ENCODE measurements at regions not wholly inside any gene's neighbourhood (a gene's known extent, or its start where the extent isn't known, plus 50 kb on each side); places are given as distances from the start of the nearest gene placed in this dataset.

DNA sequence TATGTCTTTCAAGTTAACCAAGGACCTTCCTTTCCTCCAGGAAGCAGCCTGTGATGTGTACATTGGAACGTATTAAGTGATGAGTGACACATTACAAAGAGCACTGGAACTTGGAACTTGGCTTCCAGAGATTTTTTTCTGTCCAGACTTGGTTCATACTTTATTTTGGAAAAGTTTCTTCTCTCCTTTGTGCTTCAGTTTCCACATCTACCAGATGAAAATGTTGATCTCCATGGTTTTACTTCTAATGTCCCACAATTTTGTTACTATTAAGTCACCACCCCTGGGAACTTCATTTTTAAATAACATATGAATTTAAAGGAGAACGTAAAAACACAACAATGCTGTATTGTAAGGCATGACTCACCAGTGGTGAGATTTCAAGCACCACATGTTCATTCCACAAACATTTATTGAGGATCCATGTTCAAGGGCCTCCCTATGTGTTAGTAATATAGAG, 290.7 kb upstream of the LMCD1 start:
- Histone ChIP-seq H3K36me3 (ENCODE audit: low read depth) (no peaks in the 10 kb centered on the region), H3K4me2 (ENCODE audit: unreplicated experiment) (no peak overlapping the region), H3K27me3 (replicated peaks; ENCODE audit: insufficient read depth) (no peaks in the 10 kb centered on the region), H3F3A (ENCODE audit: insufficient read depth) (peaks cover 8% of the 10 kb centered on the region), H2AFZ (peak overlapping the region; percentile 29; the same call in 1 of the 2 replicates), H3K9me3 (ENCODE audit: low read depth) (no peaks in the 10 kb centered on the region), H3K4me1 (ENCODE audit: insufficient read depth) (peaks cover 19% of the 10 kb centered on the region), H4K20me1 (ENCODE audit: insufficient read depth) (no peaks in the 10 kb centered on the region), H3K79me2 (ENCODE audit: insufficient read depth) (no peaks in the 10 kb centered on the region), H3K9me2 (ENCODE audit: insufficient read depth) (no peaks in the 10 kb centered on the region), H3K4me3 (no peak overlapping the region), H3K9ac (no peak overlapping the region), H3K27ac (peak overlapping the region; percentile 60)
- TF ChIP-seq EZH2 (IDR thresholded peaks at IDR 0.05; ENCODE audit: insufficient read depth, poor library complexity, severe bottlenecking) (no peak), EZH2phosphoT487 (IDR thresholded peaks at IDR 0.05; ENCODE audit: insufficient read depth, low read depth) (no peak)
- in situ Hi-C loops (cut with MboI) = no loop called here
- WGBS, 2 experiments (ENCODE audit: low coverage in 1 of 2, low lambda C conversion rate in 2 of 2, missing lambda C conversion rate in 2 of 2) = 0 to 6% methylated on average over 2 of the region's 2 CpGs
- DNase-seq = peak; percentile 68

DNA sequence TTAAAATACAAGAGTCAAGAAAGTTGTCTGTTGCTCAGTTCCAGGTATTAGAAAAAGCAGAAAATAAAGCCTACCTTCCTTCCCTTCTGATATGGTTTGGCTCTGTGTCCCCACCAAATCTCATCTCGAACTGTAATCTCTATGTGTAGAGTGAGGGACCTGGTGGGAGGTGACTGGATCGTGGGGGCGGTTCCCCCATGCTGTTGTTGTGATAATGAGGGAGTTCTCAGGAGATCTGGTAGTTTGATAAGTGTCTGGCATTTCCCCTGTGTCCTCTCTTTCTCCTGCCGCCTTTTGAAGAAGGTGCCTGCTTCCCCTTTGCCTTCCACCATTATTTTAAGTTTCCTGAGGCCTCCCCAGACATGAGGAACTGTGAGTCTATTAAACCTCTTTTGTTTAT, 288.8 kb upstream of the LMCD1 start:
- H3K9ac ChIP-seq = no peak overlapping the region
- no peak overlapping the region for H2AFZ ChIP-seq
- in situ Hi-C loops (cut with MboI) = no loop called here
- H3K4me2 ChIP-seq (ENCODE audit: unreplicated experiment) = no peak overlapping the region
- peaks cover 13% of the 10 kb centered on the region for H3K4me1 ChIP-seq (ENCODE audit: insufficient read depth)
- no peaks in the 10 kb centered on the region for H3K79me2 ChIP-seq (ENCODE audit: insufficient read depth)
- H3K36me3 ChIP-seq (ENCODE audit: low read depth) = no peaks in the 10 kb centered on the region
- H3K9me3 ChIP-seq (ENCODE audit: low read depth) = no peaks in the 10 kb centered on the region
- no peaks in the 10 kb centered on the region for H3K27me3 ChIP-seq (replicated peaks; ENCODE audit: insufficient read depth)
- peaks cover 8% of the 10 kb centered on the region for H3F3A ChIP-seq (ENCODE audit: insufficient read depth)
- 66 to 80% methylated on average over 4 of the region's 4 CpGs for WGBS, 2 experiments (ENCODE audit: low coverage in 1 of 2, low lambda C conversion rate in 2 of 2, missing lambda C conversion rate in 2 of 2)
- H4K20me1 ChIP-seq (ENCODE audit: insufficient read depth) = no peaks in the 10 kb centered on the region
- TF ChIP-seq EZH2 (IDR thresholded peaks at IDR 0.05; ENCODE audit: insufficient read depth, poor library complexity, severe bottlenecking) = no peak
- TF ChIP-seq EZH2phosphoT487 (IDR thresholded peaks at IDR 0.05; ENCODE audit: insufficient read depth, low read depth) = no peak
- H3K4me3 ChIP-seq = no peak overlapping the region
- no peak for DNase-seq
- no peak overlapping the region for H3K27ac ChIP-seq
- no peaks in the 10 kb centered on the region for H3K9me2 ChIP-seq (ENCODE audit: insufficient read depth)

DNA sequence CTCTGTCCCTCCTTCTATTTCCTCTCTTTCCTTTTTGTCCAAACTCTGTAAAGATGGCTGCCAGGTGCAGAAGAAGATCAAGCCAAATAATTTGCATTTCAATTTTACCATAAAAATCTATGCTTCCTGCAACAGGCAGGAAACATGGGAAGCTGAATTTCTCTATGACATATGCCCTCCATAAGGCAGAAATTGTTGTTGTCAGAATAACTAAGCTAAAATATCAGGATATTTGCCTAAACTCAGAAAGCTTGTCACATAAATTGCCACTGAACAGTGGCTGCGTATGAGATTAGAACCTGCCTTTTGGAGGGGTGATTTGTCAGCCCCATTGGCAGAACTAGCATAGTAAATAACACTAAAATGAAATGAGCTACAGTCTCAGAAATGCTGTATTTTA, 288.3 kb upstream of the LMCD1 start:
- Histone ChIP-seq H2AFZ (no peak overlapping the region), H3K4me1 (ENCODE audit: insufficient read depth) (peaks cover 13% of the 10 kb centered on the region), H3K36me3 (ENCODE audit: low read depth) (no peaks in the 10 kb centered on the region), H3K9me2 (ENCODE audit: insufficient read depth) (no peaks in the 10 kb centered on the region), H3K27me3 (replicated peaks; ENCODE audit: insufficient read depth) (no peaks in the 10 kb centered on the region), H3K9me3 (ENCODE audit: low read depth) (no peaks in the 10 kb centered on the region), H3K4me2 (ENCODE audit: unreplicated experiment) (no peak overlapping the region), H4K20me1 (ENCODE audit: insufficient read depth) (no peaks in the 10 kb centered on the region), H3K9ac (no peak overlapping the region), H3K79me2 (ENCODE audit: insufficient read depth) (no peaks in the 10 kb centered on the region), H3F3A (ENCODE audit: insufficient read depth) (peaks cover 8% of the 10 kb centered on the region), H3K4me3 (no peak overlapping the region), H3K27ac (no peak overlapping the region)
- TF ChIP-seq EZH2phosphoT487 (IDR thresholded peaks at IDR 0.05; ENCODE audit: insufficient read depth, low read depth) = no peak
- TF ChIP-seq EZH2 (IDR thresholded peaks at IDR 0.05; ENCODE audit: insufficient read depth, poor library complexity, severe bottlenecking) = no peak
- 86 to 91% methylated on average over 1 of the region's 1 CpG for WGBS, 2 experiments (ENCODE audit: low coverage in 1 of 2, low lambda C conversion rate in 2 of 2, missing lambda C conversion rate in 2 of 2)
- DNase-seq = no peak
- in situ Hi-C loops (cut with MboI) = no loop called here

DNA sequence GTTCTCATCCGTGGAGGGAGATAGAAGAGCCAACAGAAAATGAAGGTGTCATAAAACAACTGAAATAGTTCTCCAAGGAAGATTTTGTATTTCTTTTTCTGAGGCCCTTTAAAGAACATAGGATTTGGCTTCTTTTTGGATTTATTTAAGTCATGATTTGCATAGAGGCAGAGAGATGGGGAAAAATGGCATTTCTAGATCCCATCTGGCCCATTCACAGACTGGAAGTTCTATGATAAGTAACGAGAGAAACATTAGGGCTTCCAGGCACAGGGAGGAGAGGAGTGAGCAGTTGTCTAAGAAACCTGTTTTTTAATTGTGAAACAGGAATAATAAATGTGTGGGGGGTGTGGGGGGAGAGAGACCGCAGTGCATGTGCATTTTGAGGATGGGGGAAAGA, 285.8 kb upstream of the LMCD1 start:
- no peak for TF ChIP-seq EZH2phosphoT487 (IDR thresholded peaks at IDR 0.05; ENCODE audit: insufficient read depth, low read depth)
- TF ChIP-seq EZH2 (IDR thresholded peaks at IDR 0.05; ENCODE audit: insufficient read depth, poor library complexity, severe bottlenecking) = no peak
- H2AFZ ChIP-seq = no peak overlapping the region
- no peaks in the 10 kb centered on the region for H3K9me2 ChIP-seq (ENCODE audit: insufficient read depth)
- H3K27ac ChIP-seq = no peak overlapping the region
- no peak overlapping the region for H3K9ac ChIP-seq
- peaks cover 3% of the 10 kb centered on the region; the same call in 1 of the 2 replicates for H3F3A ChIP-seq (ENCODE audit: insufficient read depth)
- H3K36me3 ChIP-seq (ENCODE audit: low read depth) = no peaks in the 10 kb centered on the region
- no peak overlapping the region for H3K4me3 ChIP-seq
- H3K4me2 ChIP-seq (ENCODE audit: unreplicated experiment) = no peak overlapping the region
- no peaks in the 10 kb centered on the region for H4K20me1 ChIP-seq (ENCODE audit: insufficient read depth)
- peaks cover 8% of the 10 kb centered on the region for H3K4me1 ChIP-seq (ENCODE audit: insufficient read depth)
- no peak for DNase-seq
- H3K79me2 ChIP-seq (ENCODE audit: insufficient read depth) = no peaks in the 10 kb centered on the region
- in situ Hi-C loops (cut with MboI) = no loop called here
- no peaks in the 10 kb centered on the region for H3K9me3 ChIP-seq (ENCODE audit: low read depth)
- WGBS, 2 experiments (ENCODE audit: low coverage in 1 of 2, low lambda C conversion rate in 2 of 2, missing lambda C conversion rate in 2 of 2) = 47 to 69% methylated on average over 3 of the region's 3 CpGs
- H3K27me3 ChIP-seq (replicated peaks; ENCODE audit: insufficient read depth) = no peaks in the 10 kb centered on the region

Data from GM23248 (cell line).